ENCODE measurements at regions not wholly inside any gene's neighbourhood (a gene's known extent, or its start where the extent isn't known, plus 50 kb on each side); places are given as distances from the start of the nearest gene placed in this dataset.

DNA sequence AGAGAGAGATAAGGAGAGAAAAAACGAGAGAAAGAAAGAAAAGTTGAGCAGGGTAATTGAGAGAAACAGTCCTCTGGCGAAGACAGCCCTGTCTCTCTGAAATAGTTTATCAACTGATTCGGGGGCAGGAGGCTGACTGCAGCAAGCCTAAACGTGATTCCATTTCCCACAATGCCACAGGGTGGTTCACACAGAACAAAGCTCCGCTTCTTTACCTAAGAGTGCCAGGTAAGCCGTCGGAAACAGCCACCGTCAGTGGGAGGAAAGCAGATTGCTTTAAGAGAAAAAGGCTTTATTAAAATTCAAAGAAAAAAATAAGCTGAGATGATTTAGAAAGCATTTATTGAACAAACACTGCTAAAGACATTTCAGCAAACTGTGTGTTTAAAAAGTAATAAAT is 271.4 kb upstream of the POU3F3 start:
- H3K27ac Mint-ChIP-seq: peak overlapping the region; percentile 70
- H3K27me3 Mint-ChIP-seq (ENCODE audit: low read depth, poor library complexity): no peaks in the 10 kb centered on the region
- TF ChIP-seq, protein P1, sequence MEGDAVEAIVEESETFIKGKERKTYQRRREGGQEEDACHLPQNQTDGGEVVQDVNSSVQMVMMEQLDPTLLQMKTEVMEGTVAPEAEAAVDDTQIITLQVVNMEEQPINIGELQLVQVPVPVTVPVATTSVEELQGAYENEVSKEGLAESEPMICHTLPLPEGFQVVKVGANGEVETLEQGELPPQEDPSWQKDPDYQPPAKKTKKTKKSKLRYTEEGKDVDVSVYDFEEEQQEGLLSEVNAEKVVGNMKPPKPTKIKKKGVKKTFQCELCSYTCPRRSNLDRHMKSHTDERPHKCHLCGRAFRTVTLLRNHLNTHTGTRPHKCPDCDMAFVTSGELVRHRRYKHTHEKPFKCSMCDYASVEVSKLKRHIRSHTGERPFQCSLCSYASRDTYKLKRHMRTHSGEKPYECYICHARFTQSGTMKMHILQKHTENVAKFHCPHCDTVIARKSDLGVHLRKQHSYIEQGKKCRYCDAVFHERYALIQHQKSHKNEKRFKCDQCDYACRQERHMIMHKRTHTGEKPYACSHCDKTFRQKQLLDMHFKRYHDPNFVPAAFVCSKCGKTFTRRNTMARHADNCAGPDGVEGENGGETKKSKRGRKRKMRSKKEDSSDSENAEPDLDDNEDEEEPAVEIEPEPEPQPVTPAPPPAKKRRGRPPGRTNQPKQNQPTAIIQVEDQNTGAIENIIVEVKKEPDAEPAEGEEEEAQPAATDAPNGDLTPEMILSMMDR (IDR thresholded peaks at IDR 0.05): no peak

DNA sequence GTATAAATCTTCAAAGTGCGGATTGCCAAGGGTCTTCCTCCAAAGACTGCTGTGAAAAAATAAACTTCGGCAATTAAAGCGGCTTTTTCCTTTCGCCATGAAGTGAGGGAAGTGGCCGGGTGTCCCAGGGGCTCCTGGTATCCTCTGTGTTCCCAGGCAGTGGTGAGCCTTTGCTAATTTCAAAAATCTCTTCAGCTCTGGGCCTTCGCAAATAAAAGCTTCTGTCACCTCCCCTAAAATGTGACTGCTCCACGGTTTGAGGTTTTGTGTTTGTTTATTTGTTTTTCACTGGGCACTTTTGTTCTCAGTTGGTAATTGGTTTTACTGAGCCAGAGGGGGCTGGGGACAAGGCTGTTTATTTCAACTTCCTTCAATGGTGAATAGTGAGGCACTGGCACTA is 270.1 kb upstream of the POU3F3 start:
- H3K4me3 Mint-ChIP-seq: peak overlapping the region; percentile 16
- no peaks in the 10 kb centered on the region for H3K36me3 Mint-ChIP-seq (ENCODE audit: low read depth)
- peaks cover 3% of the 10 kb centered on the region for H3K9me3 Mint-ChIP-seq
- TF ChIP-seq, protein P1 (IDR thresholded peaks at IDR 0.05): no peak
- H3K27me3 Mint-ChIP-seq (ENCODE audit: low read depth, poor library complexity): peaks cover 4% of the 10 kb centered on the region
- H3K27ac Mint-ChIP-seq: peak overlapping the region; percentile 82
- DNase-seq: no peak
- H3K4me1 Mint-ChIP-seq: peaks cover 40% of the 10 kb centered on the region

More for the DNA sequence above, 271.4 kb upstream of the POU3F3 start:
- Mint-ChIP-seq H3K4me3 (no peak overlapping the region), H3K36me3 (ENCODE audit: low read depth) (no peaks in the 10 kb centered on the region), H3K4me1 (peaks cover 40% of the 10 kb centered on the region), H3K9me3 (no peaks in the 10 kb centered on the region)
- no peak for DNase-seq

DNA sequence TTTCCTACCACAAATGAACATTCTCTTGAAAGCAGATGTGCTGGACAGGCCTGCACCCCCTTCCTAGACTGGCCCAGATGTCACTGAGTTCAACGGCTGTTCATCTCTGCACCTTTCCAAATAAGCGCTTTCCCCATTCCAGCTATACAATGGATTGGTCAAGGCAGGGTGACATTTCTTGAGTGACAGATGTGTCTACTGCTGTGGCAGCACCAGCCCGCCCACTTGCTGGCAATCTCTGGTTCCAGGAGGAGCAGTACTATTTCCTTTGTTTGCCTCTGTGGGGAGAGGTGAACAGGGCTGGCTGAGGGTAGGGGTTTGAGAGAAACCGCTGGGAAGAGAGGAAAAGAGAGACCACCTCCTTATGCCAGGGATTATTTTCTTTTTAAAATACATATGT is 269.5 kb upstream of the POU3F3 start:
- Mint-ChIP-seq H3K9me3 (peaks cover 8% of the 10 kb centered on the region), H3K36me3 (ENCODE audit: low read depth) (no peaks in the 10 kb centered on the region), H3K4me1 (peaks cover 40% of the 10 kb centered on the region), H3K27me3 (ENCODE audit: low read depth, poor library complexity) (peaks cover 4% of the 10 kb centered on the region), H3K27ac (peak overlapping the region; percentile 37), H3K4me3 (no peak overlapping the region)
- TF ChIP-seq, protein P1 (IDR thresholded peaks at IDR 0.05): no peak
- DNase-seq: no peak

DNA sequence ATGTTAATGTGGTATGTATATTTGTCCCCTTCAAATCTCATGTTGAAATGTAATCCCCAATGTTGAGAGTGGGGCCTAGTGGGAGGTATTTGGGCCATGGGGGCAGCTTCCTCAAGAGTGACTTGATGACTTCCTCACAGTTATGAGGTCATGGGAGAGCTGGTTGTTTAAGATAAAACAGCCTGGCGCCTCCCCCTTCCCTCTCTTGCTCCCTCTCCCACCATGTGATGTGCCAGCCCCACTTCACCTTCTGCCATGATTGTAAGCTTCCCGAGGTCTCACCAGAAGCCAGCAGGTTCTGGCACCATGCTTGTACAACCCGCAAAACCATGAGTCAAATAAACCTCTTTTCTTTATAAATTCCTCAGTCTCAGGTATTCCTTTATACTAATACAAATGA is 258.3 kb upstream of the POU3F3 start:
- peaks cover 4% of the 10 kb centered on the region for H3K27me3 Mint-ChIP-seq (ENCODE audit: low read depth, poor library complexity)
- no peak for DNase-seq
- H3K4me3 Mint-ChIP-seq: no peak overlapping the region
- TF ChIP-seq, protein P1 (IDR thresholded peaks at IDR 0.05): no peak
- peaks cover 5% of the 10 kb centered on the region for H3K36me3 Mint-ChIP-seq (ENCODE audit: low read depth)
- H3K27ac Mint-ChIP-seq: no peak overlapping the region
- H3K4me1 Mint-ChIP-seq: no peaks in the 10 kb centered on the region
- peaks cover 69% of the 10 kb centered on the region for H3K9me3 Mint-ChIP-seq

DNA sequence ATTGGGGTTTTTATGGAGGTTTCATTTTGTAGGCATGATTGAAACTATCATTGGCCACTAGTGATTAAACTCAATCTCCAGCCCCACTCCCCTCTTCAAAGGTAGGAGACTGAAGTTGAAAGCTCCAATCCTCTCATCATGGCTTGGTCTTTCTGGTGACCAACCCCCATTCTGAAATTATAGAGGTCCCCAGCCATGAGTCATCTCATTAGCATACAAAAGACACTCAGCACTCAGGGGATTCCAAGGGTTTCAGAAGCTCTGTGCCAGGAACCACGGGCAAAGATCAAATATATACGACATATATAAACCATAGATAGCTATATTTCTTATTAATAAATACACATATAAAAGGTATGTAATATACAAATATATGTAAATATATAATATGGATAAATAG is 256.0 kb upstream of the POU3F3 start:
- no peak for DNase-seq
- Mint-ChIP-seq H3K4me1 (no peaks in the 10 kb centered on the region), H3K4me3 (no peak overlapping the region), H3K27me3 (ENCODE audit: low read depth, poor library complexity) (peaks cover 7% of the 10 kb centered on the region), H3K9me3 (peaks cover 62% of the 10 kb centered on the region), H3K36me3 (ENCODE audit: low read depth) (no peaks in the 10 kb centered on the region), H3K27ac (no peak overlapping the region)
- TF ChIP-seq, protein P1 (IDR thresholded peaks at IDR 0.05): no peak

DNA sequence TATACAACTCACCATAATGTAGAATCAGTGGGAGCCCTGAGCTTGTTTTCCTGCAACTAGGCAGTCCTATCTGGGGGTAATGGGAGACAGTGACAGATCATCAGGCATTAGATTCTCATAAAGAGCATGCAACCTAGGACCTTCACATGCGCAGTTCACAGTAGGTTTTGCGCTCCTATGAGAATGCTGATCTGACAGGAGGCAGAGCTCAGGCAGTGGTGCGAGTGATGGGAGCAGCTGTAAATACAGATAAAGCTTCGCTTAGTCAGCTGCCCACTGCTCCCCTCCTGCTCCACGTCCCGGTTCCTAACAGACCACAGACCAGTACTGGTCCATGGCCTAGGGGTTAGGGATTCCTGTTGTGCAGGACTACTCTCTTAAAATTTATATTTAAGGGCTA is 255.3 kb upstream of the POU3F3 start:
- TF ChIP-seq, protein P1 (IDR thresholded peaks at IDR 0.05): no peak
- Mint-ChIP-seq H3K4me3 (no peak overlapping the region), H3K9me3 (peaks cover 58% of the 10 kb centered on the region), H3K27ac (no peak overlapping the region), H3K36me3 (ENCODE audit: low read depth) (no peaks in the 10 kb centered on the region), H3K27me3 (ENCODE audit: low read depth, poor library complexity) (peaks cover 7% of the 10 kb centered on the region), H3K4me1 (no peaks in the 10 kb centered on the region)
- no peak for DNase-seq
